Transverse colon (tissue), 4 donors: ENCODE measurements at regions not wholly inside any gene's neighbourhood (a gene's known extent, or its start where the extent isn't known, plus 50 kb on each side); places are given as distances from the start of the nearest gene placed in this dataset.

Experiments
- DNase-seq: peaks from one replicate; pipeline ENCODE4 v3.0.0-alpha.2; 2019
- H3K27ac ChIP-seq, 4 donors: fragments of 200-600 bp; sonication (generic); 2 replicates each; pipeline ENCODE4 v1.5.1; 2016 to 2018; ENCODE audit warnings: inconsistent platforms in 4 of 4
- H3K27me3 ChIP-seq: fragments of 200-600 bp; sonication (generic); 2 replicates; pipeline ENCODE4 v1.5.1; 2017; ENCODE audit warnings: inconsistent platforms
- H3K36me3 ChIP-seq, 4 donors: fragments of 200-600 bp; sonication (generic); 2 replicates each; pipeline ENCODE4 v1.5.1; 2017 to 2019; ENCODE audit warnings: inconsistent platforms in 4 of 4
- H3K4me1 ChIP-seq, 4 donors: fragments of 200-600 bp; sonication (generic); 2 replicates each; pipeline ENCODE4 v1.5.1; 2017 to 2020; ENCODE audit warnings: inconsistent platforms in 4 of 4
- H3K4me3 ChIP-seq, 4 donors: fragments of 200-600 bp; sonication (generic); 1 replicate in 1 of 4; 2 replicates in 3 of 4; pipeline versions ENCODE4 v1.5.1 to v1.6.1; 2017 to 2019; ENCODE audit warnings: inconsistent platforms in 4 of 4
- H3K9me3 ChIP-seq, 2 donors: fragments of 200-600 bp; sonication (generic); 2 replicates each; pipeline ENCODE4 v1.5.1; 2017 to 2019; ENCODE audit warnings: inconsistent platforms in 2 of 2
- CTCF ChIP-seq, 5 experiments: fragments of 200-600 bp in 3 of 5; fragments of 450-650 bp in 2 of 5; sonication (generic) in 3 of 5; IDR thresholded peaks; 1 replicate in 2 of 5; 2 replicates in 3 of 5; pipeline ENCODE4 v1.5.1; 2016 to 2017; ENCODE audit warnings: antibody characterized with exemption in 5 of 5, inconsistent platforms in 3 of 5, mild to moderate bottlenecking in 2 of 5, moderate library complexity in 1 of 5
- EP300 ChIP-seq: sonication (generic); formaldehyde crosslinking; IDR thresholded peaks from one replicate; pipeline ENCODE4 v1.6.1; 2017; ENCODE audit warnings: antibody characterized with exemption, low read depth
- POLR2A ChIP-seq: fragments of 450-650 bp; IDR thresholded peaks from one replicate; pipeline ENCODE4 v1.6.1; 2016; ENCODE audit warnings: antibody characterized with exemption, mild to moderate bottlenecking, moderate library complexity
- POLR2AphosphoS5 ChIP-seq, 3 donors: sonication (generic); formaldehyde crosslinking; IDR thresholded peaks; one replicate each; pipeline ENCODE4 v1.6.1; 2016; ENCODE audit warnings: antibody characterized with exemption in 3 of 3
- WGBS, 2 donors: methylation state at CpG; one replicate each; pipeline ENCODE4 v1.1.5; 2018; ENCODE audit warnings: low coverage in 1 of 2; 5-methylcytosine and 5-hydroxymethylcytosine counted together
- in situ Hi-C, 4 donors: fragments of 200-750 bp; cut with MboI; loops; one replicate each; pipeline versions ENCODE4 v1.15.0 to v1.15.1; 2017; ENCODE audit warnings: low sequenced_read_pairs in 3 of 4, low pct_ligation_motif_present in 1 of 4, low pct_unique_long_range_greater_than_20kb in 1 of 4
- intact Hi-C: fragments of 100-400 bp; cut with DNase I; formaldehyde crosslinking; loops from one replicate; pipeline ENCODE4 v1.15.1; 2023; ENCODE audit warnings: low total_unique reads

- in situ Hi-C loops (no loop called here), intact Hi-C loops (no loop called here)
- 79 to 89% methylated on average over 3 of the region's 3 CpGs for WGBS, 2 donors
- Histone ChIP-seq H3K27me3 (no peaks in the 10 kb centered on the region), H3K4me3 (no peak overlapping the region), H3K27ac (no peak overlapping the region), H3K9me3 (no peaks in the 10 kb centered on the region), H3K4me1 (no peaks in the 10 kb centered on the region), H3K36me3 (no peaks in the 10 kb centered on the region)
- TF ChIP-seq CTCF (IDR thresholded peaks at IDR 0.05) (no peak), POLR2AphosphoS5 (IDR thresholded peaks at IDR 0.05) (no peak), EP300 (no peak), POLR2A (no peak)
- no peak for DNase-seq
Measured at GRCh38 chr2:145841973-145842372, 1322.1 kb upstream of the ZEB2 start.

DNA sequence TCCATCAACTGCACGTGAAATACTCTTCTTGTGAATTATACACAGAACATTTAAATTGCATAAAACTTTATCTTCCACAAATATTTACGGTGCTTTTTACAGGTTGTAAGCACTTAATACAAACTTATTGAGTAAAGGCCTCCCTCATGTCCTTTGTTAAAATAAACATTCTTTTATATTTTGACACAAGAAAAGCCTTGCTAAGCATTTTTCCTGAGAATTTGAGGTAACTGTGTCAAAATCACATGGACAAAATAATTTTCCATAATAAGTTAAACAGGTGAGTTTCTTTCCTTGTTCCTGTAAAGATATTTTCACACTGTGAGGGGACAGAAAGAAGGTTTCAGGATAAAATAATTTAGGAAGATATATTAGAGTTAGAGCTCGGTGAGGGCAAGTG lies 1317.1 kb upstream of the ZEB2 start:
- H3K9me3 ChIP-seq = no peaks in the 10 kb centered on the region
- H3K27me3 ChIP-seq = no peaks in the 10 kb centered on the region
- H3K36me3 ChIP-seq = no peaks in the 10 kb centered on the region
- H3K4me3 ChIP-seq = no peak overlapping the region
- H3K4me1 ChIP-seq = no peaks in the 10 kb centered on the region
- 58 to 73% methylated on average over 3 of the region's 3 CpGs for WGBS, 2 donors
- no peak overlapping the region for H3K27ac ChIP-seq
- DNase-seq = no peak
- no peak for TF ChIP-seq EP300
- TF ChIP-seq CTCF (IDR thresholded peaks at IDR 0.05) = no peak
- no peak for TF ChIP-seq POLR2AphosphoS5 (IDR thresholded peaks at IDR 0.05)
- TF ChIP-seq POLR2A = no peak
- intact Hi-C loops (no loop called here), in situ Hi-C loops (no loop called here)

GRCh38 chr2:145835665-145836064 lies 1315.7 kb upstream of the ZEB2 start:
- in situ Hi-C loops (no loop called here), intact Hi-C loops (no loop called here)
- no peak overlapping the region for H3K27ac ChIP-seq
- no peaks in the 10 kb centered on the region for H3K27me3 ChIP-seq
- no peaks in the 10 kb centered on the region for H3K9me3 ChIP-seq
- no peak for TF ChIP-seq CTCF (IDR thresholded peaks at IDR 0.05)
- no peak for TF ChIP-seq POLR2A
- no peak for TF ChIP-seq EP300
- no peak for TF ChIP-seq POLR2AphosphoS5 (IDR thresholded peaks at IDR 0.05)
- no peak for DNase-seq
- no peaks in the 10 kb centered on the region for H3K4me1 ChIP-seq
- H3K4me3 ChIP-seq = no peak overlapping the region
- no peaks in the 10 kb centered on the region for H3K36me3 ChIP-seq
- WGBS, 2 donors = 54 to 87% methylated on average over 1 of the region's 1 CpG

DNA sequence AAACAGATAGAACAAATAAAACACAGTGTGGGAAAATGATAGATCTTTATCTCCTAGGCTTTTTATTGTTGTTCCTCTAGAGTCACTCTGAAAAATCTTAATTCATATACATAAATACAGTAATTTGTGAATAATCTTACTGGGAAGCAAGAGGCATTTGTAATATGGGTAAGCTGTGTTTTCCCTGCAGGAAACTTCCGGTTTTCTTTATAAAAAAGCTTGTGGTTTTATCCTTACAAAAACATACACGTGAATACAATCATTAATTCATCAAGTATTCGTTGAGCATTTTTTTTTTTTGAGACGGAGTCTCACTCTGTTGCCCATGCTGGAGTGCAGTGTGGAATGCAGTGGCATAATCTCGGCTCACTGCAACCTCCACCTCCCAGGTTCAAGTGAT lies 1312.8 kb upstream of the ZEB2 start:
- no peak overlapping the region for H3K4me3 ChIP-seq
- WGBS, 2 donors = 83 to 85% methylated on average over 3 to 5 of the region's 5 CpGs
- in situ Hi-C loops (no loop called here), intact Hi-C loops (no loop called here)
- no peaks in the 10 kb centered on the region for H3K27me3 ChIP-seq
- no peak overlapping the region for H3K27ac ChIP-seq
- H3K36me3 ChIP-seq = no peaks in the 10 kb centered on the region
- no peaks in the 10 kb centered on the region for H3K9me3 ChIP-seq
- DNase-seq = no peak
- no peak for TF ChIP-seq POLR2A
- TF ChIP-seq EP300 = no peak
- no peak for TF ChIP-seq CTCF (IDR thresholded peaks at IDR 0.05)
- TF ChIP-seq POLR2AphosphoS5 (IDR thresholded peaks at IDR 0.05) = no peak
- no peaks in the 10 kb centered on the region for H3K4me1 ChIP-seq
